GM12892 (cell line): ENCODE measurements at regions not wholly inside any gene's neighbourhood (a gene's known extent, or its start where the extent isn't known, plus 50 kb on each side); places are given as distances from the start of the nearest gene placed in this dataset.

Source experiments
- POLR2A ChIP-seq: IDR thresholded peaks from 2 replicates; pipeline ENCODE4 v1.6.1; 2011; ENCODE audit warnings: low read depth, low read length, control low read depth
- POLR2AphosphoS5 ChIP-seq: IDR thresholded peaks from 2 replicates; pipeline ENCODE4 v1.6.1; 2011; ENCODE audit warnings: low read depth, low read length, control low read depth
- TAF1 ChIP-seq: IDR thresholded peaks from 2 replicates; pipeline ENCODE4 v1.6.1; 2011; ENCODE audit warnings: low read depth, mild to moderate bottlenecking, control low read depth, low read length, borderline replicate concordance

DNA sequence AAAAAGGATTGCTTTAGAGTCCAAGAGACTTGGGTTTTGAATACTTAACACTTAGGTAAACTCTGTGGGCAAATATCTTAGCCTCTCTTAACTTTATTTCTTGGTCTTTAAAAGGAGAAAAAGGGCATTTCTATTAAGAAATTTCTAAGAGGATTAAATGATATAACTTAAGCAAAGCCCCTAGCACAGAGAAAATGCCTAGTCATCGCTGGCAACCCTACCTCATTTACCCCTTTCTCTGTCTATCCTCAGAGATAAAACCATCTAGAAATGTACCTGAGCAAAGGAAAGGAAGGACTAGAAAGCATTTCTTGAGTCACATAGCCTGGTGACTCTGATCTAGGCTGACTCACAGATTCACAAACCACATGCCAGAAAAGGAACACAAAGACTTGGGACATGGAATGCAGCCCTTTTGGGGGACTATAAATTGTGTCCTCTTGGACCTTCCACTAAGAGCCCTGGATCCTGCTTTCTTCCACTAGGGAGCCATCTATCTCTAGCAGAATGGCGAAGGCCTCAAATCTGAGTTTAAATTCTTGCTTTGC is 120.6 kb downstream of the FOXD1 start:
- no peak for TF ChIP-seq TAF1
- no peak for TF ChIP-seq POLR2AphosphoS5
- TF ChIP-seq POLR2A = no peak
